Calu3 (cell line): ENCODE measurements at regions not wholly inside any gene's neighbourhood (a gene's known extent, or its start where the extent isn't known, plus 50 kb on each side); places are given as distances from the start of the nearest gene placed in this dataset.

Source experiments
- BruUV-seq: library from RNA; stranded (reverse); fragments of 400-500 nt; replicated peaks from 2 replicates; lab custom pipeline; 2021; lab: Mats Ljungman, UMichigan
- CTCF ChIA-PET: fragments of 300-600 bp; sonication (Branson Sonifier 250); formaldehyde crosslinking; loops from one replicate; lab custom pipeline; 2022; ENCODE audit warnings: antibody characterized with exemption; lab: Charles Lee
- DNase-seq: peaks from one replicate; pipeline ENCODE4 v3.0.0; 2022
- H3K27ac Mint-ChIP-seq: one replicate; pipeline ENCODE4 v1.8.0; 2022; ENCODE audit warnings: mixed read lengths; ENCODE audit not compliant: unreplicated experiment
- H3K27me3 Mint-ChIP-seq: one replicate; pipeline ENCODE4 v1.8.0; 2022; ENCODE audit warnings: mixed read lengths; ENCODE audit not compliant: unreplicated experiment
- H3K36me3 Mint-ChIP-seq: one replicate; pipeline ENCODE4 v1.8.0; 2022; ENCODE audit warnings: mild to moderate bottlenecking, moderate library complexity, mixed read lengths; ENCODE audit not compliant: insufficient read depth, unreplicated experiment
- H3K4me1 Mint-ChIP-seq: one replicate; pipeline ENCODE4 v1.8.0; 2022; ENCODE audit warnings: mild to moderate bottlenecking, low read depth, mixed read lengths; ENCODE audit not compliant: unreplicated experiment
- H3K4me3 Mint-ChIP-seq: one replicate; pipeline ENCODE4 v1.8.0; 2022; ENCODE audit warnings: mild to moderate bottlenecking, low read depth, moderate library complexity, mixed read lengths; ENCODE audit not compliant: unreplicated experiment
- H3K9me3 Mint-ChIP-seq: one replicate; pipeline ENCODE4 v1.8.0; 2022; ENCODE audit warnings: low read depth, mixed read lengths; ENCODE audit not compliant: unreplicated experiment
- CTCF ChIP-seq: fragments of 200-600 bp; IDR thresholded peaks from one replicate; pipeline ENCODE4 v1.8.0; 2022; ENCODE audit warnings: antibody characterized with exemption; ENCODE audit not compliant: unreplicated experiment
- intact Hi-C: fragments of 100-400 bp; cut with micrococcal nuclease; formaldehyde crosslinking; loops from one replicate; pipeline ENCODE4 v1.10.0; 2022; ENCODE audit not compliant: unreplicated experiment

- Mint-ChIP-seq H3K36me3 (no peaks in the 10 kb centered on the region), H3K27me3 (no peaks in the 10 kb centered on the region), H3K4me1 (no peaks in the 10 kb centered on the region), H3K4me3 (no peak overlapping the region), H3K27ac (no peak overlapping the region), H3K9me3 (peaks cover 14% of the 10 kb centered on the region)
- CTCF ChIA-PET: no interaction called here
- no peak for TF ChIP-seq CTCF
- no TSS peak for BruUV-seq
- intact Hi-C loops: no loop called here
- no peak for DNase-seq
These were observed 167.7 kb upstream of the KCNJ16 start for GRCh38 chr17:69907132-69907847.

GRCh38 chr17:69908626-69909368, 166.2 kb upstream of the KCNJ16 start:
- no peak for TF ChIP-seq CTCF
- no peaks in the 10 kb centered on the region for H3K27me3 Mint-ChIP-seq
- CTCF ChIA-PET: no interaction called here
- H3K9me3 Mint-ChIP-seq: peaks cover 10% of the 10 kb centered on the region
- no peak overlapping the region for H3K27ac Mint-ChIP-seq
- H3K4me3 Mint-ChIP-seq: no peak overlapping the region
- intact Hi-C loops: no loop called here
- BruUV-seq: no TSS peak
- no peaks in the 10 kb centered on the region for H3K36me3 Mint-ChIP-seq
- no peak for DNase-seq
- H3K4me1 Mint-ChIP-seq: no peaks in the 10 kb centered on the region

- no peak for DNase-seq
- BruUV-seq: no TSS peak
- no peak for TF ChIP-seq CTCF
- Mint-ChIP-seq H3K27ac (no peak overlapping the region), H3K4me1 (no peaks in the 10 kb centered on the region), H3K4me3 (no peak overlapping the region), H3K36me3 (no peaks in the 10 kb centered on the region), H3K9me3 (peaks cover 6% of the 10 kb centered on the region), H3K27me3 (no peaks in the 10 kb centered on the region)
- intact Hi-C loops: no loop called here
- CTCF ChIA-PET: no interaction called here
These were observed 165.6 kb upstream of the KCNJ16 start for GRCh38 chr17:69909389-69909788.

- CTCF ChIA-PET: no interaction called here
- no peaks in the 10 kb centered on the region for H3K27me3 Mint-ChIP-seq
- no peak for TF ChIP-seq CTCF
- DNase-seq: no peak
- peaks cover 3% of the 10 kb centered on the region for H3K9me3 Mint-ChIP-seq
- no TSS peak for BruUV-seq
- intact Hi-C loops: no loop called here
- H3K36me3 Mint-ChIP-seq: no peaks in the 10 kb centered on the region
- no peaks in the 10 kb centered on the region for H3K4me1 Mint-ChIP-seq
- H3K27ac Mint-ChIP-seq: no peak overlapping the region
- H3K4me3 Mint-ChIP-seq: no peak overlapping the region
These were observed 162.2 kb upstream of the KCNJ16 start for GRCh38 chr17:69912805-69913204.
